GM21717 (cell line): ENCODE measurements at regions not wholly inside any gene's neighbourhood (a gene's known extent, or its start where the extent isn't known, plus 50 kb on each side); places are given as distances from the start of the nearest gene placed in this dataset.

ENCODE experiments used
- ATAC-seq: cut with Tn5 transposase; IDR thresholded peaks from one replicate; pipeline ENCODE4 v1.9.1; 2021; ENCODE audit warnings: mild to moderate bottlenecking, moderate library complexity; ENCODE audit not compliant: unreplicated experiment

GRCh38 chr2:23241121-23241520 lies 143.9 kb upstream of the KLHL29 start:
- no peak for ATAC-seq

GRCh38 chr2:23241611-23242245 lies 143.3 kb upstream of the KLHL29 start:
- ATAC-seq: no peak

- no peak for ATAC-seq
Observed at GRCh38 chr2:23243073-23243659, 141.8 kb upstream of the KLHL29 start.

- ATAC-seq: no peak
Observed at GRCh38 chr2:23244617-23245016, 140.4 kb upstream of the KLHL29 start.

GRCh38 chr2:23246992-23247683 lies 137.8 kb upstream of the KLHL29 start:
- no peak for ATAC-seq

- no peak for ATAC-seq
Observed at GRCh38 chr2:23248667-23249066, 136.3 kb upstream of the KLHL29 start.

GRCh38 chr2:23249348-23249747 lies 135.6 kb upstream of the KLHL29 start:
- ATAC-seq: no peak

GRCh38 chr2:23250371-23250770 lies 134.6 kb upstream of the KLHL29 start:
- no peak for ATAC-seq

GRCh38 chr2:23256643-23257042 lies 128.3 kb upstream of the KLHL29 start:
- no peak for ATAC-seq

GRCh38 chr2:23260621-23261020 lies 124.4 kb upstream of the KLHL29 start:
- ATAC-seq: no peak

- ATAC-seq: no peak
Observed at GRCh38 chr2:23268467-23269263, 116.3 kb upstream of the KLHL29 start.

GRCh38 chr2:23269747-23270146 lies 115.2 kb upstream of the KLHL29 start:
- no peak for ATAC-seq

GRCh38 chr2:23270810-23271209 lies 114.2 kb upstream of the KLHL29 start:
- ATAC-seq: no peak

GRCh38 chr2:23271230-23271629 lies 113.7 kb upstream of the KLHL29 start:
- ATAC-seq: no peak

GRCh38 chr2:23273786-23274185 lies 111.2 kb upstream of the KLHL29 start:
- ATAC-seq: no peak

- no peak for ATAC-seq
Observed at GRCh38 chr2:23280401-23280800, 104.6 kb upstream of the KLHL29 start.

GRCh38 chr2:23283653-23284052 lies 101.3 kb upstream of the KLHL29 start:
- ATAC-seq: no peak

GRCh38 chr2:23285091-23285800 lies 99.7 kb upstream of the KLHL29 start:
- no peak for ATAC-seq

GRCh38 chr2:23286031-23286757 lies 98.8 kb upstream of the KLHL29 start:
- no peak for ATAC-seq
